ENCODE measurements at regions not wholly inside any gene's neighbourhood (a gene's known extent, or its start where the extent isn't known, plus 50 kb on each side); places are given as distances from the start of the nearest gene placed in this dataset.

- TF ChIP-seq POLR2A (IDR thresholded peaks at IDR 0.05), result no peak
- no peak for TF ChIP-seq CTCF (IDR thresholded peaks at IDR 0.05 in 8 of 11, conservative IDR thresholded peaks at IDR 0.05 in 3 of 11)
- no peak for TF ChIP-seq POLR2AphosphoS5 (IDR thresholded peaks at IDR 0.05)
Observed at GRCh38 chr15:94154255-94154654, 77.1 kb upstream of the MCTP2 start.

Data from spleen (tissue), 7 donors.